Endothelial cell (in vitro differentiated cells): ENCODE measurements at regions not wholly inside any gene's neighbourhood (a gene's known extent, or its start where the extent isn't known, plus 50 kb on each side); places are given as distances from the start of the nearest gene placed in this dataset.
A peak's percentile ranks its signal among the peaks of the same experiment; 100 is the strongest.
"Not testable (repeated sequence)": the region's sequence is repeated elsewhere in the genome, so short reads cannot be mapped to it uniquely, and the experiment has no call there.

ENCODE experiments used
- DNase-seq: peaks from one replicate; pipeline ENCODE4 v3.0.0; 2021; ENCODE audit warnings: low spot score
- H3K27ac Mint-ChIP-seq: one replicate; pipeline ENCODE4 v1.8.0; 2021; ENCODE audit warnings: mixed read lengths, inconsistent platforms; ENCODE audit not compliant: unreplicated experiment
- H3K27me3 Mint-ChIP-seq: one replicate; pipeline ENCODE4 v1.8.0; 2021; ENCODE audit warnings: mild to moderate bottlenecking, moderate library complexity, mixed read lengths, inconsistent platforms; ENCODE audit not compliant: unreplicated experiment
- H3K36me3 Mint-ChIP-seq: one replicate; pipeline ENCODE4 v1.8.0; 2021; ENCODE audit warnings: mild to moderate bottlenecking, low read depth, mixed read lengths, inconsistent platforms; ENCODE audit not compliant: unreplicated experiment
- H3K4me1 Mint-ChIP-seq: one replicate; pipeline ENCODE4 v1.8.0; 2021; ENCODE audit warnings: mild to moderate bottlenecking, mixed read lengths, inconsistent platforms; ENCODE audit not compliant: unreplicated experiment
- H3K4me3 Mint-ChIP-seq: one replicate; pipeline ENCODE4 v1.8.0; 2021; ENCODE audit warnings: mild to moderate bottlenecking, mixed read lengths, inconsistent platforms; ENCODE audit not compliant: unreplicated experiment
- H3K9me3 Mint-ChIP-seq: one replicate; pipeline ENCODE4 v1.8.0; 2021; ENCODE audit warnings: mixed read lengths, inconsistent platforms; ENCODE audit not compliant: unreplicated experiment
- TF ChIP-seq, protein P1 (sequence below): fragments of 200-600 bp; sonication (generic); IDR thresholded peaks from one replicate; pipeline ENCODE4 v1.5.0; 2021; ENCODE audit warnings: antibody characterized with exemption; ENCODE audit not compliant: unreplicated experiment

DNA sequence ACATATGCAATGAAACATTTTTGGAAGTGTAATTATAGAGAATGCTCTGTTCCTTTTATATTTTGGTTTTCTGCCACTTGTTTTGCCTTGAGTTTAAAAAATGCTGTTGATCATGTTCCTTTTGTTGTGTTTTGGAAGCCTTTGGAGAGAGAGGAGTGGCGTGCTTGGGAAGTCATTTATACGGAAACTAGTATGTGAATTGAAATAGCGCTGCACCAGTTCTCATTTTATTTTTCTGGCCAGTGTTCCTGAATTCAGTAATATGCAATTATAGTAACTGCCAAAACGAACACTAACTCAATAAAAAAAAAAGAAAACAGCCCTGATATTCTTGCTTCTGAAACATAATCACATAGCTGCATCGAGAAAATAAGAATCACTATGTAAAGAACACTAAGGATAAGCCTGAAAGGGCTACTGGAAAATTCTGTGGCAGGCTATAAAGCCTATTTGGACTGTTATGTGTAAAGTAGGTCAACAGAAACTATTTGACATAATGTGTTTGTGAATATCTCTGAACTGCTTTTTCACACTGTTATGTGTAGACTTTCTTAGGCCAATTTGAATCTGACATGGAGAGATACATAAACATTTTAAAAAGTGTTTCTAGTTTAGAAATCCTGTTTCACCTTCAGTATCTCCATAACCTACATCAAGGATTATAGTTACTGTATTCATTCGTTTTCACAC is 742.0 kb downstream of the KCNT2 start:
- H3K4me3 Mint-ChIP-seq, result no peak overlapping the region
- H3K36me3 Mint-ChIP-seq, result no peaks in the 10 kb centered on the region
- no peak overlapping the region for H3K27ac Mint-ChIP-seq
- DNase-seq, result no peak
- no peaks in the 10 kb centered on the region for H3K4me1 Mint-ChIP-seq
- no peaks in the 10 kb centered on the region for H3K9me3 Mint-ChIP-seq
- TF ChIP-seq, protein P1, sequence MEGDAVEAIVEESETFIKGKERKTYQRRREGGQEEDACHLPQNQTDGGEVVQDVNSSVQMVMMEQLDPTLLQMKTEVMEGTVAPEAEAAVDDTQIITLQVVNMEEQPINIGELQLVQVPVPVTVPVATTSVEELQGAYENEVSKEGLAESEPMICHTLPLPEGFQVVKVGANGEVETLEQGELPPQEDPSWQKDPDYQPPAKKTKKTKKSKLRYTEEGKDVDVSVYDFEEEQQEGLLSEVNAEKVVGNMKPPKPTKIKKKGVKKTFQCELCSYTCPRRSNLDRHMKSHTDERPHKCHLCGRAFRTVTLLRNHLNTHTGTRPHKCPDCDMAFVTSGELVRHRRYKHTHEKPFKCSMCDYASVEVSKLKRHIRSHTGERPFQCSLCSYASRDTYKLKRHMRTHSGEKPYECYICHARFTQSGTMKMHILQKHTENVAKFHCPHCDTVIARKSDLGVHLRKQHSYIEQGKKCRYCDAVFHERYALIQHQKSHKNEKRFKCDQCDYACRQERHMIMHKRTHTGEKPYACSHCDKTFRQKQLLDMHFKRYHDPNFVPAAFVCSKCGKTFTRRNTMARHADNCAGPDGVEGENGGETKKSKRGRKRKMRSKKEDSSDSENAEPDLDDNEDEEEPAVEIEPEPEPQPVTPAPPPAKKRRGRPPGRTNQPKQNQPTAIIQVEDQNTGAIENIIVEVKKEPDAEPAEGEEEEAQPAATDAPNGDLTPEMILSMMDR, result no peak
- no peaks in the 10 kb centered on the region for H3K27me3 Mint-ChIP-seq

DNA sequence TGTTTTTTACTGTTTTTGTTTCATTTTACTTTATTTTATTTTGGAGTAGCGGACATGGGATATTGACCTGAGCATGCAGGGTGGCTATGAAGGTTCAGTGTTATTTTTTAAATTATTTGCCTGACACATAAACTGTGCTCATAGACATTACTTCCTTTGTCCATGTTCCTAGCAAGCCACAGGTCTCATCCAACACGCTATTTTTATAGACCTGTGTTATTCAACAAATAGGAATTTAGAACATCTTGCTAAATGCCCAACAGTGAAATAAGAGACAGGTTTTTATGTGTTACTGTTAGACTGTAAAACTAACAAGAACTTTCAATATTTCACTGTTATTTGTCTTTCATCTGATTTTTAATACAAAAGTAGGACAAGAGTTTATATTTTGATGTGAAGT is 756.4 kb downstream of the KCNT2 start:
- H3K4me1 Mint-ChIP-seq, result peaks cover 7% of the 10 kb centered on the region

DNA sequence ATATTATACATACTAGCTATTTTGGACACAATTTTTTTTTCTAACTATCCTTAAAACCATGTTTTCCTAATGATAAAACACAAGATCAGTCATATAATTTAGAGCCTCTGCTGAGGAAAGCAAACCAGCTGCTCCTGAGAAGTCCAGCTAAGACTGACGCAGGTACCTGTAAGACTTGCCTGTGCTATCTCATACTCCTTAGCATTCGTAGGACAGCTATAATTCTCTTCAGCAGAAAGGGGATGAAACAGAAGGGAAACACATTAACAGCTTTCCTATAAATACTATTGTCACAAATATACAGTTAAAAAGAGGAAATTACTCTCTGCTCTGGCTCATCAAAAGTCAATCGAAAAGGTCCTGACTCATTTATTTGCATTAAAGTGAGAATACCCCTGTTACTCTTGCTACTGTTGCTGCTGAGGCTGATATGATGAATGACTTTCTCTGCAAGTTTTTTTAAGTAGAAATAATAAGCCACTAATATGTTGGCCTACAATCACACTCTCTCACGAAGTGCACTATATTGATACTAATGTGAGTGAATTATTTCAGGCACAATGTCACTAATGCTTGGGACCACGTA is 757.1 kb downstream of the KCNT2 start:
- H3K4me3 Mint-ChIP-seq, result no peak overlapping the region
- no peaks in the 10 kb centered on the region for H3K9me3 Mint-ChIP-seq
- TF ChIP-seq, protein P1, result no peak
- H3K4me1 Mint-ChIP-seq, result peaks cover 7% of the 10 kb centered on the region
- peaks cover 1% of the 10 kb centered on the region for H3K27me3 Mint-ChIP-seq
- no peak overlapping the region for H3K27ac Mint-ChIP-seq
- no peaks in the 10 kb centered on the region for H3K36me3 Mint-ChIP-seq
- no peak for DNase-seq

More for the DNA sequence above, 756.4 kb downstream of the KCNT2 start:
- peaks cover 1% of the 10 kb centered on the region for H3K27me3 Mint-ChIP-seq
- H3K9me3 Mint-ChIP-seq, result no peaks in the 10 kb centered on the region
- DNase-seq, result no peak
- H3K4me3 Mint-ChIP-seq, result no peak overlapping the region
- no peak overlapping the region for H3K27ac Mint-ChIP-seq
- TF ChIP-seq, protein P1, result no peak
- H3K36me3 Mint-ChIP-seq, result no peaks in the 10 kb centered on the region

DNA sequence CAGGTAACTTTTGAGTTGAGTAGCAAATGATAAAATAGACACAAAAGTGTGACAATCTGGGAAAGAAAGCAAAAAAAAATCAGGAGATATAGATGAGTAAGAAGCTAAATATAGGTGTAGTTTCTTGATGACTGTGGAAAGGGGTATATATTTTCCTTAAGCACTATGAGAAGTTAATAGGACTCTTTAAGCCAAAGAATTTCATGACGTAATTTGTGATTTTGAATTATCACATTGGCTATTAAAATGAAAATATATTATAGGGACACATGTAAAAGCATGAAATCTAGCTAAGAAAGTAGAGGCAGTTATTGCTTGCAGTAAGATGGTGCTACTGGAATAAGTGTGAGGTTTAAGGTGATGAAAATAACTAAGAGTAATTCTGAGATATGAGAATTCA is 759.1 kb downstream of the KCNT2 start:
- H3K9me3 Mint-ChIP-seq, result no peaks in the 10 kb centered on the region

DNA sequence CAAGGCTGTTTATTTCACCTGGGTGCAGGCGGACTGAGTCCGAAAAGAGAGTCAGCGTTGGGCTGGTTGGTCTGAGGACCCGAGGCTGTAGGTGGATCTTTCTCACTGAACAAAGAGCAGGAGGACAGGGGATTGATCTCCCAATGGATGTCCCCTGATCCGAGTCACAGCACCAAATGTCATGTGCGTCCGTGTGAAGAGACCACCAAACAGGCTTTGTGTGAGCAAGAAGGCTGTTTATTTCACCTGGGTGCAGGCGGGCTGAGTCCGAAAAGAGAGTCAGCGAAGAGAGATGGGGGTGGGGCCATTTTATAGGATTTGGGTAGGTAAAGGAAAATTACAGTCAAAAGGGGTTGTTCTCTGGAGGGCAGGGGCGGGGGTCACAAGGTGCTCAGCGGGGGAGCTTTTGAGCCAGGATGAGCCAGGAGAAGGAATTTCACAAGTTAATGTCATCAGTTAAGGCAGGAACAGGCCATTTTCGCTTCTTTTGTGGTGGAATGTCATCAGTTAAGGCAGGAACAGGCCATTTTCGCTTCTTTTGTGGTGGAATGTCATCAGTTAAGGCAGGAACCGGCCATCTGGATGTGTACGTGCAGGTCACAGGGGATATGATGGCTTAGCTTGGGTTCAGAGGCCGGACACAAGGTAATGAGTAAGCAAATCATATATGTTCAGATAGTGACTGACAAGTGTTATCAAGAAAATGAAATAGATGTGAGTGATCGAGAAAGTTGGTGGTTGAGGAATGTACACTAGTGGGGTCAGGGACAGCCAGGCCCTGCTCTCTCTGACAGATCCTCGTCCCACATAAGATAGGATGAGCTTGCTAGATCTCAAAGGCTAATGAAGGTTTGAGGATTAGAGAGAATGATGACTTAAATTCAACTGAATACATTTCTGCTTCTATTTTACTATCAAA is 760.0 kb downstream of the KCNT2 start:
- peak; percentile 15 for DNase-seq
- not testable (repeated sequence) for H3K27me3 Mint-ChIP-seq, H3K9me3 Mint-ChIP-seq, H3K36me3 Mint-ChIP-seq, H3K4me1 Mint-ChIP-seq
- peak overlapping the region; percentile 91 for H3K27ac Mint-ChIP-seq
- H3K4me3 Mint-ChIP-seq, result peak overlapping the region; percentile 88

More for the DNA sequence above, 759.1 kb downstream of the KCNT2 start:
- H3K36me3 Mint-ChIP-seq, result no peaks in the 10 kb centered on the region
- TF ChIP-seq, protein P1, result no peak
- no peak for DNase-seq
- no peak overlapping the region for H3K4me3 Mint-ChIP-seq
- no peak overlapping the region for H3K27ac Mint-ChIP-seq
- peaks cover 7% of the 10 kb centered on the region for H3K4me1 Mint-ChIP-seq
- peaks cover 1% of the 10 kb centered on the region for H3K27me3 Mint-ChIP-seq
